ENCODE measurements at regions not wholly inside any gene's neighbourhood (a gene's known extent, or its start where the extent isn't known, plus 50 kb on each side); places are given as distances from the start of the nearest gene placed in this dataset.

- no peak for TF ChIP-seq CTCF (IDR thresholded peaks at IDR 0.05)
- TF ChIP-seq FOXK1 (CRISPR knock-in tag; IDR thresholded peaks at IDR 0.05), result no peak
- TF ChIP-seq USF1 (CRISPR knock-in tag; IDR thresholded peaks at IDR 0.05), result no peak
- TF ChIP-seq MYBL2 (CRISPR knock-in tag; IDR thresholded peaks at IDR 0.05), result no peak
- no peak for TF ChIP-seq ATF6 (CRISPR knock-in tag; IDR thresholded peaks at IDR 0.05)
- no peak for TF ChIP-seq ESRRA (CRISPR knock-in tag; IDR thresholded peaks at IDR 0.05; ENCODE audit: borderline replicate concordance)
- no peak for TF ChIP-seq EMX1 (CRISPR knock-in tag; IDR thresholded peaks at IDR 0.05)
- no peak for TF ChIP-seq IRF2 (CRISPR knock-in tag; IDR thresholded peaks at IDR 0.05; ENCODE audit: borderline replicate concordance, low read depth)
- TF ChIP-seq ATF2 (CRISPR knock-in tag; IDR thresholded peaks at IDR 0.05; ENCODE audit: borderline replicate concordance, low read depth), result no peak
Observed at GRCh38 chr18:65458871-65459270, 291.9 kb upstream of the CDH7 start.
